Body of pancreas (tissue), 4 donors: ENCODE measurements at regions not wholly inside any gene's neighbourhood (a gene's known extent, or its start where the extent isn't known, plus 50 kb on each side); places are given as distances from the start of the nearest gene placed in this dataset.
"Not testable (repeated sequence)": the region's sequence is repeated elsewhere in the genome, so short reads cannot be mapped to it uniquely, and the experiment has no call there.

Experiments used
- ATAC-seq: fragments of 150-250 bp; one replicate; pipeline ENCODE4 v1.9.1; 2016
- DNase-seq, 4 donors: peaks; one replicate each; pipeline ENCODE4 v3.0.0-alpha.2; 2019
- H3K27ac ChIP-seq, 4 donors: fragments of 200-600 bp; sonication (generic); 1 replicate in 3 of 4; 2 replicates in 1 of 4; pipeline versions ENCODE4 v1.5.1 to v1.6.1; 2016 to 2019; ENCODE audit warnings: mild to moderate bottlenecking in 1 of 4, mixed read lengths in 1 of 4, moderate library complexity in 1 of 4
- H3K27me3 ChIP-seq, 2 donors: fragments of 200-600 bp; sonication (generic); one replicate each; pipeline ENCODE4 v1.6.0; 2016; ENCODE audit warnings: mild to moderate bottlenecking in 1 of 2
- H3K36me3 ChIP-seq, 2 donors: fragments of 200-600 bp; sonication (generic); replicated peaks in 1 of 2; 2 replicates each; pipeline ENCODE4 v1.5.1; 2016; ENCODE audit warnings: low read depth in 2 of 2; ENCODE audit not compliant: insufficient read depth in 1 of 2
- H3K4me1 ChIP-seq: fragments of 200-600 bp; sonication (generic); one replicate; pipeline ENCODE4 v1.6.0; 2016
- H3K4me3 ChIP-seq, 2 donors: fragments of 200-600 bp; sonication (generic); 1 replicate in 1 of 2; 2 replicates in 1 of 2; pipeline ENCODE4 v1.5.1; 2016 to 2019
- H3K9me3 ChIP-seq, 3 donors: fragments of 200-600 bp; sonication (generic); 1 replicate in 2 of 3; 2 replicates in 1 of 3; pipeline ENCODE4 v1.5.1; 2016
- CTCF ChIP-seq, 7 experiments: fragments of 450-650 bp in 4 of 7; fragments of 200-600 bp in 3 of 7; sonication (generic) in 3 of 7; IDR thresholded peaks; one replicate each; pipeline ENCODE4 v1.5.1; 2016 to 2019; ENCODE audit warnings: antibody characterized with exemption in 7 of 7
- POLR2A ChIP-seq, 3 donors: fragments of 450-650 bp; IDR thresholded peaks; one replicate each; pipeline ENCODE4 v1.6.1; 2016; ENCODE audit warnings: antibody characterized with exemption in 3 of 3, mild to moderate bottlenecking in 2 of 3
- WGBS, 2 donors: methylation state at CpG; one replicate each; pipeline ENCODE4 v1.1.5; 2017; 5-methylcytosine and 5-hydroxymethylcytosine counted together
- intact Hi-C: fragments of 100-400 bp; cut with DNase I; formaldehyde crosslinking; loops from one replicate; pipeline ENCODE4 v1.15.1; 2023

- Histone ChIP-seq H3K27ac (no peak overlapping the region), H3K36me3 (no peaks in the 10 kb centered on the region), H3K27me3 (no peaks in the 10 kb centered on the region), H3K4me3 (no peak overlapping the region), H3K9me3 (no peaks in the 10 kb centered on the region), H3K4me1 (no peaks in the 10 kb centered on the region)
- DNase-seq (no peak), ATAC-seq (no peak)
- TF ChIP-seq CTCF (IDR thresholded peaks at IDR 0.05) (no peak), POLR2A (IDR thresholded peaks at IDR 0.05) (no peak)
- 25 to 48% methylated on average over 4 of the region's 4 CpGs for WGBS, 2 donors
- intact Hi-C loops = no loop called here
These were observed 1242.8 kb upstream of the DIAPH2 start for GRCh38 chrX:95441836-95442235.

DNA sequence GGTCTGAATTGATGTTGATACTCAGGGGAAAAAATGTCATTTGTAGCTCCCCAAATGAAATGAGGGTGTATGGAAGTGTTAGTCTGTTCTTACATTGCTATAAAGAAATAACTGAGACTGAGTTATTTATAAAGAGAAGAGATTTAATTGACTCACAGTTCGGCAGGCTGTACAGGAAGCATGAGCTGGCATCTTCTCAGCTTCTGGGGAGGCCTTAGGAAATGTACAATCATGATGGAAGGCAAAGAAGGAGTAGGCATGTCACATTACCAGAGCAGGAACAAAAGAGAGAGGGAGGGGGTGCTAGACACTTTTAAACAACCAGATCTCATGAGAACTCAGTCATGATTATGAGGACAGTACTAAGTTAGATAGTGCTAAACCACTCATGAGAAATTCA lies 1199.9 kb upstream of the DIAPH2 start:
- Histone ChIP-seq H3K9me3 (no peaks in the 10 kb centered on the region), H3K4me1 (no peaks in the 10 kb centered on the region), H3K27ac (no peak overlapping the region), H3K27me3 (no peaks in the 10 kb centered on the region), H3K36me3 (no peaks in the 10 kb centered on the region), H3K4me3 (no peak overlapping the region)
- TF ChIP-seq CTCF (IDR thresholded peaks at IDR 0.05) (no peak), POLR2A (IDR thresholded peaks at IDR 0.05) (no peak)
- ATAC-seq = no peak
- intact Hi-C loops = no loop called here
- 25 to 57% methylated on average over 1 of the region's 1 CpG for WGBS, 2 donors
- no peak for DNase-seq

- TF ChIP-seq CTCF (IDR thresholded peaks at IDR 0.05) (no peak), POLR2A (IDR thresholded peaks at IDR 0.05) (no peak)
These were observed 1178.9 kb upstream of the DIAPH2 start for GRCh38 chrX:95505721-95506120.

DNA sequence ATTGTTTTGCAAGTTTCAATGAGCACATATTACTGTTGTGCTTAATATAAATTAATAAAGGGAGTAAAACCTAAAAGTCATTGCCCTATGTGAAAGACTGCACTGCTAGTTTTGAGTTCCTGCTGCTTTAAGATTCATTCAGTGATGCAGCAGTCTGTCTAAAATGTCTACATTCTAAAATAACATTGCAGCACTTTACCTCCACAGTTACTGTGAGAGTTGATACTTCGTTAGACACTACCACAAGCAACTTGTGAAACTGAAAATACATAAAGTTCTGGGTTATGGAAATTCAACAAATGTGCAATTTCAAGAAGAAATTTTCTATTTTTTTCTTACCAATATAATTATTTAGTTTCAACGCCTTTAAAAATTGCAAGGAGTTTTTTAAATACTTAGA lies 1175.2 kb upstream of the DIAPH2 start:
- Histone ChIP-seq H3K9me3 (no peaks in the 10 kb centered on the region), H3K36me3 (no peaks in the 10 kb centered on the region), H3K27ac (no peak overlapping the region), H3K27me3 (no peaks in the 10 kb centered on the region), H3K4me3 (no peak overlapping the region), H3K4me1 (no peaks in the 10 kb centered on the region)
- TF ChIP-seq POLR2A (IDR thresholded peaks at IDR 0.05) = no peak
- TF ChIP-seq CTCF (IDR thresholded peaks at IDR 0.05) = no peak
- intact Hi-C loops = no loop called here
- DNase-seq (no peak), ATAC-seq (no peak)
- 51 to 54% methylated on average over 2 of the region's 2 CpGs for WGBS, 2 donors

More at GRCh38 chrX:95505721-95506120, 1178.9 kb upstream of the DIAPH2 start:
- intact Hi-C loops = no loop called here
- no peak overlapping the region for H3K27ac ChIP-seq
- no peaks in the 10 kb centered on the region for H3K27me3 ChIP-seq
- no peaks in the 10 kb centered on the region for H3K36me3 ChIP-seq
- DNase-seq = no peak
- no peaks in the 10 kb centered on the region for H3K4me1 ChIP-seq
- no peak for ATAC-seq
- no peak overlapping the region for H3K4me3 ChIP-seq
- H3K9me3 ChIP-seq = no peaks in the 10 kb centered on the region

DNA sequence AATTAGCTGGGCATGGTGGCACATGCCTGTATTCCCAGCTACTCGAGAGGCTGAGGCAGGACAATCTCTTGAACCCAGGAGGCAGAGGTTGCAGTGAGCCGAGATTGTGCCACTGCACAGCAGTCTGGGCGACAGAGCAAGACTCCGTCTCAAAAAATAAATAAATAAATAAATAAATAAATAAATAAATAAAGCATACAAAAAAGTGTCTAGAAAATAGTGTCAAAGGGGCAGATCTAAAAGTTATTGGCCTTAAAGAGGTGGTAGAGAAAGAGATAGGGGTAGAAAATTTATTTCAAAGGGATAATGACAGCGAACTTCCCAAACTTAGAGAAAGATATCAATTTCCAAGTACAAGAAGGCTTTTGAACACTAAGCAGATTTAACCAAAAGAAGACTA lies 1160.6 kb upstream of the DIAPH2 start:
- DNase-seq, H3K27me3 ChIP-seq, H3K36me3 ChIP-seq, intact Hi-C loops, H3K27ac ChIP-seq, H3K9me3 ChIP-seq, H3K4me3 ChIP-seq, H3K4me1 ChIP-seq, ATAC-seq: not testable (repeated sequence)
- 76 to 82% methylated on average over 4 to 5 of the region's 5 CpGs for WGBS, 2 donors
